Ovary (tissue), 3 donors: ENCODE measurements at regions not wholly inside any gene's neighbourhood (a gene's known extent, or its start where the extent isn't known, plus 50 kb on each side); places are given as distances from the start of the nearest gene placed in this dataset.

ENCODE experiments used
- CTCF ChIP-seq, 3 donors: fragments of 450-650 bp in 2 of 3; fragments of 200-600 bp in 1 of 3; IDR thresholded peaks; one replicate each; pipeline versions ENCODE4 v1.5.1 to v1.8.0; 2016 to 2022; ENCODE audit warnings: antibody characterized with exemption in 3 of 3, mild to moderate bottlenecking in 1 of 3
- POLR2A ChIP-seq: fragments of 450-650 bp; IDR thresholded peaks from one replicate; pipeline ENCODE4 v1.6.1; 2017; ENCODE audit warnings: antibody characterized with exemption, mild to moderate bottlenecking, moderate library complexity
- donor health status: DM: no; HTN: no; CAD: no.

GRCh38 chr2:226467633-226468032 is 332.0 kb downstream of the IRS1 start:
- no peak for TF ChIP-seq POLR2A
- TF ChIP-seq CTCF (IDR thresholded peaks at IDR 0.05): no peak
